ENCODE measurements at regions not wholly inside any gene's neighbourhood (a gene's known extent, or its start where the extent isn't known, plus 50 kb on each side); places are given as distances from the start of the nearest gene placed in this dataset.
A peak's percentile ranks its signal among the peaks of the same experiment; 100 is the strongest.

DNA sequence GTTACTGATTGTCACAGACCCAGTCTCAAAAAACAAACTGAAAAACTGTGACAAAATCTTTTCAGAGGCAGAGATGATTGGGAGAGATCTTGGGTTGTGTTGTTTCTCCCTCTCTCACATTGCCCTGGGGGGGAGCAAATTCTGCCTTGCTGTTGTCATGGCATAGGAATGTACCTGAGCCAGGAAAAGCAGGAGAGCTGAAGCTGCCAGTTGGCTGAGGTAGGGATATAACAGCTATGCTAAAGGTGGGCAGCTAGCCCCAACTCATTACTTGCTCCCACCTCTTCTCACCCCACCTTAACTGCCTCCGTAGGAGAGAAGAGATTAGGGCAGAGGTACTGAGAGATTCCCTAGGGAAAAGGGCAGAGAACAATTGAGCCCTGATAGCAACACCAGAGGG lies 299.3 kb downstream of the OSR1 start:
- Mint-ChIP-seq H3K9me3 (peaks cover 20% of the 10 kb centered on the region), H3K27ac (no peak overlapping the region), H3K36me3 (ENCODE audit: low read depth) (peaks cover 19% of the 10 kb centered on the region), H3K4me1 (peaks cover 4% of the 10 kb centered on the region), H3K4me3 (no peak overlapping the region), H3K27me3 (ENCODE audit: low read depth, poor library complexity) (no peaks in the 10 kb centered on the region)
- DNase-seq, result no peak
- TF ChIP-seq, protein P1, sequence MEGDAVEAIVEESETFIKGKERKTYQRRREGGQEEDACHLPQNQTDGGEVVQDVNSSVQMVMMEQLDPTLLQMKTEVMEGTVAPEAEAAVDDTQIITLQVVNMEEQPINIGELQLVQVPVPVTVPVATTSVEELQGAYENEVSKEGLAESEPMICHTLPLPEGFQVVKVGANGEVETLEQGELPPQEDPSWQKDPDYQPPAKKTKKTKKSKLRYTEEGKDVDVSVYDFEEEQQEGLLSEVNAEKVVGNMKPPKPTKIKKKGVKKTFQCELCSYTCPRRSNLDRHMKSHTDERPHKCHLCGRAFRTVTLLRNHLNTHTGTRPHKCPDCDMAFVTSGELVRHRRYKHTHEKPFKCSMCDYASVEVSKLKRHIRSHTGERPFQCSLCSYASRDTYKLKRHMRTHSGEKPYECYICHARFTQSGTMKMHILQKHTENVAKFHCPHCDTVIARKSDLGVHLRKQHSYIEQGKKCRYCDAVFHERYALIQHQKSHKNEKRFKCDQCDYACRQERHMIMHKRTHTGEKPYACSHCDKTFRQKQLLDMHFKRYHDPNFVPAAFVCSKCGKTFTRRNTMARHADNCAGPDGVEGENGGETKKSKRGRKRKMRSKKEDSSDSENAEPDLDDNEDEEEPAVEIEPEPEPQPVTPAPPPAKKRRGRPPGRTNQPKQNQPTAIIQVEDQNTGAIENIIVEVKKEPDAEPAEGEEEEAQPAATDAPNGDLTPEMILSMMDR (IDR thresholded peaks at IDR 0.05), result no peak

DNA sequence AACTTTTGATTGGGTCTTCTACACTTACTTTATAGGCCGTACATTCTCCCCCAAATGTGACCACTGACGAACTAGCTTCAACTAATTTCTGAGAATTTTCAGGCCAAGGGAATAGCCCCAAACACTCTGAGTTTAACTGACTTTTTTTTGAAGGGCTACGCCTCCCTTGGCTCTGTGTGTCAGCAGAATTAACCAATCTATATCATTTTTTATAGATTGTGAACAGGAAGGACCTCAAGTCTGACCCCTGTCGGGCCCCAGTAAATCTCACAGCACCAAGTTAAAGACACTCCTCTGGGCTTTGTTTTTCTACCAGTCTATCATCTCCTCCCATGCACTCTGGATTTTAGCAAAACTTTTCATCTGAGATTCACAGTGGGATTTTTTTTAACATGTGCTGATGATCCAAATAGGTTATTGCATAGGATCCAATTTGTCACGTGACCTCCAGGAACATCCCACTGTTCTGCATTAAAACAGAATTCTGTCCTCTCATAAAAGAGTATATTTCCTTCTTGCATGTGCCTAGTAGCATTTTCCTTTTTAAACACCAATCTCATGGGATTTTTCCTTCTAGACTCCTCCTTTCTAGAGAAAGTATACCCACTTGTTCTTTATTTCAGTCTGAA lies 307.1 kb downstream of the OSR1 start:
- Mint-ChIP-seq H3K27me3 (ENCODE audit: low read depth, poor library complexity) (peaks cover 2% of the 10 kb centered on the region), H3K4me3 (no peak overlapping the region), H3K27ac (peak overlapping the region; percentile 68), H3K4me1 (peaks cover 52% of the 10 kb centered on the region), H3K36me3 (ENCODE audit: low read depth) (peaks cover 37% of the 10 kb centered on the region), H3K9me3 (peaks cover 25% of the 10 kb centered on the region)
- TF ChIP-seq, protein P1 (IDR thresholded peaks at IDR 0.05), result peak; percentile 17
- DNase-seq, result peak; percentile 31

DNA sequence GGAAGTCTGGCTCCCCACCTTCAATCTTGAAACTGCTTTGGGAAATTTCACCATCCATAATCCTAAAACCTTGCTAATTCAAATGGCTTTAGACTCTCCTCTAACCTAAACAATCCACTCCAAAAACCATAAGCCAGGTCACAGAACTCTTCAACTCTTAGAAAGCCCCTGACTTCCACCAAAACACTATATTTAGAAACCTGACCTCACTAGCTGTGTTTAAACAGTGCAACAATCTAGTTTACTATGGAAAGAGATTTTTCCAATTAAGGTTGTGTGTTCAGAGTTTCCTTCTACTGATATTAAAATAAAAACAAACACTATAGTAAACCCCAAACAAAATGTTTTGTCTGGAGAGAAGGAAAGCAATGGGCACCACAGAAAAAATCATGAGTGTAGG lies 308.1 kb downstream of the OSR1 start:
- H3K27me3 Mint-ChIP-seq (ENCODE audit: low read depth, poor library complexity), result peaks cover 2% of the 10 kb centered on the region
- TF ChIP-seq, protein P1 (IDR thresholded peaks at IDR 0.05), result no peak

DNA sequence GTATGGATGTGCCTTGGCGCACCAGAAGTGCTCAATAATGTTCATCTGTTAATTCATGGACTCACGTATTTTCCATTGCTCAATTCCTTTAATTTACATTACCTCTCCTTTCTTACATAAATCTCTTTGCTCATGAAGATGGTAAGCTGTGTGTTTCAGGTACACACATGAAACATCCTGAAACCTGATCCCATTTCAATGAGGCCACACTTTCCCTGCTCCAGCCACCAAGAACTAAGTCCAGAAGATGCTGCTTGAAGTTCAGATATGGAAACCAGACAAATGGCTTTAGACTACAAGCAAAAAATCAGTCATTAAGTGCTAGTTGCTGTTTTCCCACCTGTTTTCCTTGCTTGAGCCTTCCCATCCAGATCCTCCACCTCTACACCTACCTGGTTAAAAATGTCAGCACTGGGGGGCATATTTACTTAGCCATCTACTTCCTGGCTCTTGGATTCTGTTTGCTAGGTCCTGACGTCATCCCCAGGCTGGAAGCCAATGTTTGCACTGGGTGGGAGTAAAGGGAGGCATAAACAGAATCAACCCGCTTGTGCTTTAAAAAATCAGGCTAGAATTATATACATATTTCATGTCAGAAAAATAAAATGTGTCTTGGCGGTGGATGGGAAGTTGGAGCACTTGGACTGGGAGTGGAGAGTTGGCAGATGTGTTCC lies 309.7 kb downstream of the OSR1 start:
- DNase-seq, result no peak
- H3K4me3 Mint-ChIP-seq, result no peak overlapping the region
- peaks cover 2% of the 10 kb centered on the region for H3K9me3 Mint-ChIP-seq
- peaks cover 64% of the 10 kb centered on the region for H3K4me1 Mint-ChIP-seq
- TF ChIP-seq, protein P1 (IDR thresholded peaks at IDR 0.05), result no peak
- peak overlapping the region; percentile 19 for H3K27ac Mint-ChIP-seq
- peaks cover 2% of the 10 kb centered on the region for H3K27me3 Mint-ChIP-seq (ENCODE audit: low read depth, poor library complexity)
- H3K36me3 Mint-ChIP-seq (ENCODE audit: low read depth), result peaks cover 18% of the 10 kb centered on the region

More for the DNA sequence above, 308.1 kb downstream of the OSR1 start:
- Mint-ChIP-seq H3K4me3 (peak overlapping the region; percentile 2), H3K4me1 (peaks cover 52% of the 10 kb centered on the region), H3K36me3 (ENCODE audit: low read depth) (peaks cover 29% of the 10 kb centered on the region), H3K9me3 (peaks cover 18% of the 10 kb centered on the region), H3K27ac (peak overlapping the region; percentile 50)
- no peak for DNase-seq

DNA sequence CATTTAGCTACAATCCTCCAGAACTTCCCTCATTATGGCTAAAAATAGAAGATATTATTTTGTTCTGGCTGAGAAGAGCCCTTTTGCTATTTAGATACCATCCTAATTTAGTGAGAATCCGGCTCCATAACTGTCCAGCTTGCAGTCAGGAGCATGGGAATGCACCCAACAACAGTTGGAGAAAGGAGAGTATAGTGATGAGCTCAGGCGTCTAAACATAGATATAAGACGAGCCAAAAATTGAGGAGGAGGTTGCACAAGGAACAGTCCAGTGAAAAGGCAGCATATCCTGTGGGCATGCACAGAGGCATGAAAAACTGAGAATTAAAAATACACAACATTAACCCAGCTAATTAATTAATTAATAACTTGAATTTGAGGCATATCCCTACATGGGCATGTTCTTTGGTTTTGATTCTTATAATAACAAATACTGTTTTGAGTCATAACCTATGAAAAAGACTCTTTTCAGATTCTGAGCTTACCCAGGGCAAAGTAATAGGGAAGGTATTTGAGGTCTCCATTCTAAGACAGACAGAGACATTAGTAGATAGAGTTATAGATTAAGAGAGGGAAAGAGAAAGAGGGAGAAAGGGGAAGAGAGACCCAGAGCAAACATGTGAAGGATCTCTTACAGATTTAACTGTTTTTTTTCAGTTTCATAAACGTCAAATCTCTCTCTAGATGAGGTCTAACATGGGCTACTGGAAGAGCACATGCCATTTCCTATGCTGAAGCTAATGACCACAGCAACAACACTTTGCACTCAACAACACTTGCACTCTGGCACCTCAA lies 311.2 kb downstream of the OSR1 start:
- Mint-ChIP-seq H3K9me3 (no peaks in the 10 kb centered on the region), H3K27ac (no peak overlapping the region), H3K27me3 (ENCODE audit: low read depth, poor library complexity) (peaks cover 2% of the 10 kb centered on the region), H3K4me3 (no peak overlapping the region), H3K36me3 (ENCODE audit: low read depth) (peaks cover 18% of the 10 kb centered on the region), H3K4me1 (peaks cover 62% of the 10 kb centered on the region)
- TF ChIP-seq, protein P1 (IDR thresholded peaks at IDR 0.05), result no peak
- no peak for DNase-seq

Data from nephron progenitor cell (in vitro differentiated cells).